Lower leg skin (tissue), 4 donors: ENCODE measurements at regions not wholly inside any gene's neighbourhood (a gene's known extent, or its start where the extent isn't known, plus 50 kb on each side); places are given as distances from the start of the nearest gene placed in this dataset.

ENCODE experiments used
- DNase-seq, 2 donors: peaks; one replicate each; pipeline ENCODE4 v3.0.0-alpha.2; 2019; ENCODE audit warnings: low spot score in 2 of 2
- H3K4me3 ChIP-seq: fragments of 200-600 bp; sonication (generic); 2 replicates; pipeline ENCODE4 v1.5.1; 2017; ENCODE audit warnings: mild to moderate bottlenecking, low read depth; ENCODE audit not compliant: poor library complexity, severe bottlenecking
- CTCF ChIP-seq, 3 donors: fragments of 450-650 bp; IDR thresholded peaks; one replicate each; pipeline ENCODE4 v1.5.1; 2016; ENCODE audit warnings: antibody characterized with exemption in 3 of 3, mild to moderate bottlenecking in 3 of 3, moderate library complexity in 2 of 3
- POLR2A ChIP-seq, 2 donors: fragments of 450-650 bp; IDR thresholded peaks; one replicate each; pipeline ENCODE4 v1.6.1; 2016 to 2017; ENCODE audit warnings: antibody characterized with exemption in 2 of 2, mild to moderate bottlenecking in 1 of 2, moderate library complexity in 1 of 2
- WGBS, 2 donors: methylation state at CpG; one replicate each; pipeline ENCODE4 v1.1.5; 2018; 5-methylcytosine and 5-hydroxymethylcytosine counted together
- intact Hi-C: fragments of 100-400 bp; cut with DNase I; formaldehyde crosslinking; loops from one replicate; pipeline ENCODE4 v1.15.0; 2023; ENCODE audit warnings: low total_unique reads

- intact Hi-C loops, result no loop called here
- H3K4me3 ChIP-seq, result no peak overlapping the region
- TF ChIP-seq CTCF (IDR thresholded peaks at IDR 0.05) (no peak), POLR2A (IDR thresholded peaks at IDR 0.05) (no peak)
- WGBS, 2 donors, result 66 to 68% methylated on average over 6 of the region's 6 CpGs
- no peak for DNase-seq
Measured at GRCh38 chr11:115050756-115051155, 372.4 kb downstream of the NXPE2 start.

- H3K4me3 ChIP-seq, result no peak overlapping the region
- no peak for DNase-seq
Measured at GRCh38 chr11:115051938-115052590, 373.7 kb downstream of the NXPE2 start.

GRCh38 chr11:115052601-115053000 is 374.3 kb downstream of the NXPE2 start:
- WGBS, 2 donors, result 88 to 94% methylated on average over 9 of the region's 9 CpGs
- TF ChIP-seq POLR2A (IDR thresholded peaks at IDR 0.05), result no peak
- TF ChIP-seq CTCF (IDR thresholded peaks at IDR 0.05), result no peak
- H3K4me3 ChIP-seq, result no peak overlapping the region
- DNase-seq, result no peak
- intact Hi-C loops, result no loop called here

More at GRCh38 chr11:115051938-115052590, 373.7 kb downstream of the NXPE2 start:
- intact Hi-C loops, result no loop called here
- no peak for TF ChIP-seq POLR2A (IDR thresholded peaks at IDR 0.05)
- TF ChIP-seq CTCF (IDR thresholded peaks at IDR 0.05), result no peak
- WGBS, 2 donors, result 80 to 87% methylated on average over 6 of the region's 6 CpGs

GRCh38 chr11:115054570-115055538 is 376.5 kb downstream of the NXPE2 start:
- TF ChIP-seq CTCF (IDR thresholded peaks at IDR 0.05) (no peak), POLR2A (IDR thresholded peaks at IDR 0.05) (no peak)
- no peak for DNase-seq
- intact Hi-C loops, result no loop called here
- WGBS, 2 donors, result 51 to 60% methylated on average over 13 of the region's 13 CpGs
- no peak overlapping the region for H3K4me3 ChIP-seq

- TF ChIP-seq POLR2A (IDR thresholded peaks at IDR 0.05) (no peak), CTCF (IDR thresholded peaks at IDR 0.05) (no peak)
Measured at GRCh38 chr11:115056514-115056913, 378.2 kb downstream of the NXPE2 start.

More at GRCh38 chr11:115056514-115056913, 378.2 kb downstream of the NXPE2 start:
- intact Hi-C loops, result no loop called here
- no peak overlapping the region for H3K4me3 ChIP-seq
- DNase-seq, result no peak
